ENCODE measurements at regions not wholly inside any gene's neighbourhood (a gene's known extent, or its start where the extent isn't known, plus 50 kb on each side); places are given as distances from the start of the nearest gene placed in this dataset.

GRCh38 chr9:90140131-90140818, 502.3 kb downstream of the DIRAS2 start:
- TF ChIP-seq CTCF (IDR thresholded peaks at IDR 0.05) (no peak), POLR2A (IDR thresholded peaks at IDR 0.05) (no peak), POLR2AphosphoS5 (IDR thresholded peaks at IDR 0.05) (no peak)

Measured in breast epithelium (tissue), 3 donors.